Activated CD4-positive, CD25-positive, alpha-beta regulatory T cell treated with anti-CD3 and anti-CD28 coated beads, Interleukin-2, amount 50 U/mL, for 24 hours (primary cell): ENCODE measurements at regions not wholly inside any gene's neighbourhood (a gene's known extent, or its start where the extent isn't known, plus 50 kb on each side); places are given as distances from the start of the nearest gene placed in this dataset.

Source experiments
- ATAC-seq, 2 donors: fragments of 150-1000 bp; cut with Tn5 transposase; one replicate each; pipeline ENCODE4 v1.10.0; 2021; ENCODE audit warnings: mild to moderate bottlenecking in 1 of 2, moderate library complexity in 1 of 2

DNA sequence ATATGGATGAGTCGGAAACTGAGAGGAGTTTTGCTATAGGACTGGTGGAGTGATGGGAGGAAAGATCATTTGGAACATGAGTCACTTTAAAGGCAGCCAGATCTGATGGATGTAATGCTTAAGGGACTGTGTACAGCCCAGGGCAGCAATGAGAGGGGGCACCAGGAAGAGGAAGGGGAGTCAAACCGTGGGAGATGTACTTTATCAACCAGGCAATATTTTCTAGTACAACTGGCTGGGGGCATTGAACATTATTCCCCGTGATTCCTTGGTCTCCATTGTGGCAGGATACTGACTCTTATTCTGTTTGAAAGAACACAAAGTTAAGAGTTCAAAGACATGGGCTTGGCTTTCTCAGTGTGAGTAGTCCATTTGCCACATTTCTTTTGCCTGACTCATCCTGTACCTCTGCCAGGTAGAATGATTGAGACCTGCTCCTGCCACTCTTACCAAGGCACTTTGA, 268.2 kb upstream of the NR5A2 start:
- no peak for ATAC-seq

GRCh38 chr1:199762572-199762971, 264.9 kb upstream of the NR5A2 start:
- no peak for ATAC-seq

DNA sequence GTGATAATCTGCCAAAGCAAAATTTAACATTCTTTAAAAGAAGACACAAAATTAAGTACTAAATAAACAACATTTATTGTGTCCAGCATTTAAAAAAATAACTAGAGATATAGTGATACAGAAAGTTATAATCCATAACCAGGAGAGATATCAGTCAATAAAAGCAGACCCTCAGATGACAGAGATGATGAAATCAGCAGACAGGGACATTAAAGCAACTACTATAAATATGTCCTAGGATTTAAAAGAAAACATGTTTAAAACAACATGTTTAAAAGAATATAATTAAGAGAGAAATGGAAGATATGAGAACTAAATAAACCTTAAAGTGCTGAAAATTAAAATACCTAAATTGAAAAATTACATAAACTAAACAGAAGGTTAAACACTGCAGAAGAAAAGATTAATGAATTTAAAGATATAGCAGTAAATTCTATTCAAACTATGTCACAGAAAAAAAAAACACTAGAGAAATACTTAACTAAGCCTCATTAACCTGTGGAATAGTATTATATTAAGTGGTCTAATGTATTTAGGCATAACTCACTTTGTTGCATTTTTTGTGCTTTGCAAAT, 261.2 kb upstream of the NR5A2 start:
- ATAC-seq, result no peak

GRCh38 chr1:199767700-199768099, 259.8 kb upstream of the NR5A2 start:
- ATAC-seq, result no peak

DNA sequence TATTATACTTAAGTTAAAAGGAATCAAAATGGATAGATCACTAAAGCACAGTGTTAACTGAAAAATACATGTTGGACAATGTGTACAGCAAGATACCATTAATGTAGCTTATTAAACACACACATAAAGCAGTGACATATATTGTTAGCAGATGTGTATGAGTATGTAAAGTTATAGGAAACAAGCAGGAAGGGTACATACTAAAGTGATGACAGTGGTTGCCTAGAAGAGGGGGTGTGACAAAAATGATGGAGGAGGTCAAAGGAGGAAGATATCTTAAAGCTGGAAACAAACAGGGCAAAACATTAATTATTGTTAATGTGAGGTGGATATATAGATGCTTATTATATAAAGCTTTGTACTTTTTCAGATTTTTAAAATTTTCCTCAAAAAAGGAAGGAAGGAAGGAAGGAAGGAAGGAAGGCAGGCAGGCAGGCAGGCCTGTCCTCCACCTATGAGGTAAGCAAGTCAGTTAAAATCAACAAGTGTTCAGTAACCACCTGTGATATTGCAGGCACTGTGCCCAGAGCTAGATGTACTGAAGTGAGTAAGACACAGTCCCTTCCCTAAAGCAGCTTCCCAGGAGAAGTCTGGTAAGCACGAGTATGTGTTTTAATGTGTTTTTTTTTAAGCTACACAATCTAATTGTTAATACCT, 252.9 kb upstream of the NR5A2 start:
- ATAC-seq, result no peak

DNA sequence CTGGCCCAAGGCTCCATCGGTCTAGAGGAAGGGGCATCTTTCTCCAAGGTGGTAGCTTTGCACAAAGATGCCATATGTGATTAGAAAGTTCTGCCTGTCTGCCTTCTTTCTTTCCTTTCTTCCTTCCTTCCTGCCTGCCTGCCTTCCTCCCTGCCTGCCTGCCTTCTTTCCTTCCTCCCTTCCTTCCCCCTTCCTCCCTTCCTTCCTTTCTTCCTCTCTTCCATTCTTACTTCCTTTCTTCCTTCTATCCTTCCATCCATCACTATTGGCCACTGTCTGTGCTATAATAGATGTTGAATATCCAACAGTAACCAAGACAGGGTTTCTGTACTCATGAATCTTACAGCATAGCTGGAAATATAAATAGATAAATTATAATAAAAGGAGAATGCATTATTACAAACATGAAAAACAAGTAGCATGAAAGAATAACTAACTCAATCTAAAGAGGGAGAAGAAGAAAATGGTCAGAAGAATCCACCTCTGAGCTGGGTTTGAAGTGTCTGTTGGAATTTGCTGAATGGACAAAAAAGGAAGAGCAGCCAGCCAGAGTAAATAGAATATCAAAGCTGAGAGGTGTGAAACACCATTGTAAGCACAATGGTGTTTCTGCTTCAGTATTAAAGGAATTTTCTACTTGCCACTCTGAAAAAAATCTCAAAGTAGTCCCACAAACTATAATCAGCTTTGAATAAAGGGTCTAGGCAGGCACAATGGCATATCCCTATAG, 250.6 kb upstream of the NR5A2 start:
- no peak for ATAC-seq

- no peak for ATAC-seq
These were observed 249.1 kb upstream of the NR5A2 start for GRCh38 chr1:199778324-199778955.

- ATAC-seq, result no peak
These were observed 247.4 kb upstream of the NR5A2 start for GRCh38 chr1:199780091-199780490.

DNA sequence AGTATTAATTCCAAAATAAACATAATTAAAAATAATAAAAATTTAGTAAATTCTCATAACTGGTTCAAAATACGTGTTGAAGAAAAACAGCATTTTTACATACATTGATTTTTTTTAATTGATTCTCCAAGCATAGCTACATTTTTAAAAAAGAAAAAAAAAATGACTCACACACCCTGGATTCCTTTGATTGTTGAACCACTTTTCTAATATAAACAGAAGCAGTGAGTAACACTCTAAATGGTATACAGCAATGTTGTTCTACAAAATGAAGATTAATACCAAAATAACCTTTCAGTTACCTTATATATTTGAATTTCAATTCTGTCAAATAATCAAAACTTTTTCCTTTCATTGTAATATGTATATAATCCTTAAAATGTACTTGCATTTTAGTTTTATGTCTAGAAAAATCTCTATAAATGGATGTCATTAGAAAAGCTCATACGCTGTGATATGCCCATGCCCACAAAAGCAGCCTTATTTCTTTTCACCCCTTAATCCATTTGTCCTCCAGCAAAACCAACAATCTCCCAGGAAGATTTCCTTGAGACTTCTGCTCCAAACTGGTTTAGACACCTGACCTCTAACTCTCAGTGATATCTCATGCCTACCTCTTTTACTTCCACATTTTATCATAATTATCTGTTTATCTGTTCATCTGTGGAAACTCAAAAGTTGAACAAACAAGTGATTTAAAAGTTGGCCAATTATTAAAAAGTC, 246.4 kb upstream of the NR5A2 start:
- ATAC-seq, result no peak

DNA sequence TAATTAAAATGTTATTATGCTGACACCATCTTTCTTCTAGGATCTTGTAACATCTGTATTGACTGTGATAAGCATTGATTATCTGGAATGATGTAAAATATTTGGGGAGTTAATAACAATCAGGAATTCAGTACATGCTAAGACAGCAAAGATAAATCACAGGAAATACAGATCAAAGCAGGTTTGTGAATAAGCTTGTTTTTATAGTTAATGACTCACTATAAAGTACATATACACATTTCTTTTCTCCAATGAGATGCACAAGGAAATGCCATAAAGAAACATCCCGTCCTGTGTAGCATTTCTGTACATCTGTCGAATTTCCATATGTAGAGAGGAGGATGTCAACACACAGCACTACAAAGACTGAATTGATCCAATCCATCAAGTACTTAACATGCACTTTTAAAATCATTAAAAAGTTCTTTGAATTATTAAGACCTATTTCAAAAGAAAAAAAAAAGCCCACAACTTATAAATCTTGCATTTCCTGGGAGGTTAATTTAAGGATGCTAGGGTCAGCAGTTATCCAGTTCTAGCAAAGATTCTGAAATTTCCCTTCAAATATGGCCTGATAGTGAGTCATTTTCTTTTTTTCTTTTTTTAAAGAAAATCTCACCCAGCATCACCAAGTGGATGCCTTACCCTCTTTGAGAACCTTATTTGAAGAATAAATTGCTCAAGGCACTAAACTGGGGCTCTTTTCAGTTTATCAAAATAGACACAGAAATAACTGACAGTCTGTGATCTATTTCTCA, 243.2 kb upstream of the NR5A2 start:
- no peak for ATAC-seq

- no peak for ATAC-seq
These were observed 240.8 kb upstream of the NR5A2 start for GRCh38 chr1:199786695-199787094.

DNA sequence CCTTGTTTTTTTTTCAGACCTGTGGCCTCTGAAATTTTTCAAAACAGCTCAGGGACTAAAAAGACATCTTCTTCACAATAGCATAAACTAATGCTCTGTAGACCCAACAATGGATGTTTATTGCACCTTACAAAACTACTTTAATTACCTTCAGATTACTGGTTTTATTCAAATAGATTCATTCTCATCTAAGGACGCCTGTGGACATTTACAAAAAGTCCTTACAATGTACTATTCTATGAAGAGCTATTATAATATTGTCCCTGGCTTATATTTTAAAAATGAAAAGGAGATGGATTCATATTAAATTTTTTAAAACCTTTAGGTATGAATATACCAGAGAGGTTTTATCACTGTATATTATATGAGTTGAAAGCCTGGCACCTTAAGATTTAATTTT, 238.4 kb upstream of the NR5A2 start:
- ATAC-seq, result no peak

GRCh38 chr1:199791495-199791894, 236.0 kb upstream of the NR5A2 start:
- no peak for ATAC-seq

DNA sequence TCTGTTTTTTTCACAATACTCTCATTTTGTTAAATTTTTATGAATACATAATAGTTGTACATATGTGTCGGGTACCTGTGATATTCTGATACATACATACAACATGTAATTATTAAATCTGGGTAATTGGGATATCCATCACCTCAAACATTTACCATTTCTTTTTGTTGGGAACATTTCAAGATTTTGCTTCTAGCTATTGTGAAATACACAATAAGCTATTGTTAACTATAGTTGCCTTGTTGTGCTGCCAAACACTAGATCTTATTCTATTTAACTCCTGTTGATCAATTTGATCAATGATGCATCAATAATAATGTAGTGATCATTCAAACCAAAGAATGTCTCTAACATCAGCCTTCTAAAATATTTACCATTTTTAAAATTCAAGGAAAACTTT, 234.6 kb upstream of the NR5A2 start:
- ATAC-seq, result no peak

DNA sequence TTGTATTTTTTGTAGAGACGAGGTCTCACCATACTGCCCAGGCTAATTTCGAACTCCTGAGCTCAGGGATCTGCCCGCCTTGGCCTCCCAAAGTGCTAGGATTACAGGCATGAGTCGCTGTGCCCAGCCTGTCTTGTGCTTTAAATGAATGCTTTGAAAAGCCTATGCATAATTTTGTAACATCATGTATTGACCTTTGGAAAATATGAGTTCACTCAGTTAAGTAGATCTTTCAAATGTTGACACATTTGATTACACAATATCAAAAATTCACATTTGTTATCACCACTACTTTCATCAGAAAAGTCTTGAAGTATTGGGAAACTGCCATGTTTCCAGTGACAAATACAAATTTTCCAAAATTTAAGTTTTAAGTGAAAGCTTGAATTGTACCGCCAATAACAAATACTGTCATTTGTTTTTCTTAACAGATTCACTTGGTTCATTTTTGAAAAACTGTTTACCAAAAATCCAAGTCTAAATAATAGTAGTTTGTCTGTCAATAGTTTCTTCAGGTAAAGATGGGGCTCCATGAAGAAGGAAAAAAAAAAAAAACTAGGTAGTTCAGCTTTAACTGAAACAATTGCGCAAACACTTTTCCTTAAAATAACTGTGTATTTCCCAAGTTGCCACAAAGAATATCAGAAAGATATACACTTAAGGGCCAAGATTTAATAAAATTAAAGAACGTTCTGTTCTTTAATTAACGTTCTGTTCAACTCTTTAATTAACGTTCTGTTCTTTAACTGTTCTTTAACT, 233.2 kb upstream of the NR5A2 start:
- ATAC-seq, result no peak

- no peak for ATAC-seq
These were observed 228.4 kb upstream of the NR5A2 start for GRCh38 chr1:199799116-199799515.

DNA sequence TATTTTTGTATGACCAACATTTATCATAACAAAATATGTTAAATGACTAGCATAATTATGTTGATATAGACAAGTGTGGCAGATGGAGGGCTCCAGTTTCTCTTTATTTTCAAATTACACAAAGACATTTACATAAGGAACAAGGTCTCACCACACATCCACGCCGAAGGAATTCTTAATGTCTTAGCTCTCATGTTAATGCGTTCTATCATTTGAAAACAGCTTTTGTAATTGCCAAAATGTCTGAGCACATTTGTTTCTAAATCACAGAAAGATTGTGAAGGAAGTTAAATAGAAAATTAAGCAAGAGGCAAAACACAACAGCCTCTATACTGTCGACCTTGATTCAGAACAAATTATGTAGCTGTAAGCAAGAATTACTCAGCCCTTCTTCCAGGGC, 223.0 kb upstream of the NR5A2 start:
- no peak for ATAC-seq

DNA sequence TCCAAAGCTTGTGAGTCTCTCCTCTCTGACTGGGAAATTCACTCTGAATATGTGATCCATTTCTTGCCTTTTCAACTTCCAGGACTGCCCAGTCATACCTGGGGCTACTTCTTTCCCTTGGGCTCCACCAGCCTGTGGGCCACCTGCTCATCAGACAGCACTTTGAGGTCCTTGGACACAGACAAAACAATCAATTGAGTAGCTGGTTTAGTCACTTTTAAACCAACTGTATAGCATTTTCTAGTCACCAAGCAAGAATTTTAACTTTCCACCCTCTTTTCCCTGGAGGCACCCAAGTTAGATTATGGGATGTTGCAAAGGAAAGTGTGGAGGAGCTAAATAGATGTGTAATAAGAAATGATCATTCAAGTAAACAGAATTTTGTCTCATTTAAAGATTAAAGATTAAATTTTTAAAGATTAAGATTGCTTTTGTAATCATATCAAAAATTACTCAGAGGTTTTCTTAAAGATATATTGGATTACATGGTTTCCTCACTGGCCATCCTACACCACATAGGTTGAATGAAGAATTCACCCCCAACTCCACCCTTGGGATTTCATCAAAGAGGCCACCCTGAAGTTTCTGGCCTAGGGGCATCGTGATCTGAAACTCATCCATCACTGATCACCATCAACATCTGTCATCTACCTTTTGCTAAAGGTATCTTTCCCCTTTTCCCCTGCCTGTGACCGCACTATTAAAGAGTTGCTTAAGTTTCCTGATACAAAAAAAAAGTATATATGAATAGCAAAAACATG, 219.2 kb upstream of the NR5A2 start:
- ATAC-seq, result no peak

GRCh38 chr1:199809311-199809710, 218.2 kb upstream of the NR5A2 start:
- no peak for ATAC-seq

DNA sequence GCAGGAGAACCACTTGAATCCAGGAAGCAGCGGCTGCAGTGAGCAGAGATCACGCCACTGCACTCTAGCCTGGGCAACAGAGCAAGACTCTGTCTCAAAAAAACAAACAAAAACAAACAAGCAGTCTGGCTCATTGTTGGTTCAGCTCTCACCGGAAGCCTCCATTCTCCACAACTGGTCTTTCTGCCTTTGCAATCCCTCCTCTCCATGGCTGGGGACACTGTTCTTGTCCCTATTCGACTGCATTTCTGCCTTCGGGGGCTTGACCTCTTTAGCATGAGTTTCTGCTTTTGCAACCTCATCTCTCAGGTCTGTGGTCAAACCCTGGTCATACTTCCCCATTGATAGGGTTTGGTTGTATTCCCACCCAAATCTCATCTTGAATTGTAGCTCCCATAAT, 216.3 kb upstream of the NR5A2 start:
- ATAC-seq, result no peak

DNA sequence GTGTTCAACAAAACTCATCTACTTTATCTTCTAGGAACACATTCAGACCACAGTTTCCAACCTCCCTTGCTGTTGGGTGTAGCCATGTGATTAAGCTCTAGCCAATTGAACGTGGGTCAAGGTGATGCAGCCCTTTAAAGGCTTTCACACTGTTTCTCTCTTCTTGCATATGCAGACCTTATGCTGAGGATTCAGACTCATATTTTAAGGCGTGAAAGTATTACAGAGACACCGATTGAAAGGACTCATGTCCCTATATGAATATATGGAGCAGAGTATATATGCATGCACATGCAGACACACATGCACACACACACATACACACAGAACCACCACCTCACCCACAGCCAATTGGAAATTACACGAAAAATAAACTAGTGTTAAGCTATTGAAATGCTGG, 214.3 kb upstream of the NR5A2 start:
- ATAC-seq, result no peak
